ENCODE measurements at regions not wholly inside any gene's neighbourhood (a gene's known extent, or its start where the extent isn't known, plus 50 kb on each side); places are given as distances from the start of the nearest gene placed in this dataset.

- intact Hi-C loops (cut with micrococcal nuclease) = no loop called here
- TF ChIP-seq CTCF (IDR thresholded peaks at IDR 0.05; ENCODE audit: borderline replicate concordance) = no peak
- Histone ChIP-seq H3K4me1 (no peaks in the 10 kb centered on the region), H3K27me3 (ENCODE audit: low read depth) (no peaks in the 10 kb centered on the region), H3K36me3 (no peaks in the 10 kb centered on the region), H3K27ac (replicated peaks) (no peak overlapping the region), H3K4me3 (no peak overlapping the region), H3K9me3 (replicated peaks) (no peaks in the 10 kb centered on the region)
- DNase-seq = no peak
Observed at GRCh38 chr6:23357185-23357766, 768.7 kb upstream of the NRSN1 start.

- Histone ChIP-seq H3K27ac (replicated peaks) (no peak overlapping the region), H3K4me3 (no peak overlapping the region), H3K27me3 (ENCODE audit: low read depth) (no peaks in the 10 kb centered on the region), H3K4me1 (no peaks in the 10 kb centered on the region), H3K9me3 (replicated peaks) (no peaks in the 10 kb centered on the region), H3K36me3 (no peaks in the 10 kb centered on the region)
- TF ChIP-seq CTCF (IDR thresholded peaks at IDR 0.05; ENCODE audit: borderline replicate concordance) = no peak
- intact Hi-C loops (cut with micrococcal nuclease) = no loop called here
- DNase-seq = no peak
Observed at GRCh38 chr6:23365732-23366131, 760.3 kb upstream of the NRSN1 start.

- no peaks in the 10 kb centered on the region for H3K27me3 ChIP-seq (ENCODE audit: low read depth)
- DNase-seq = no peak
- H3K4me1 ChIP-seq = no peaks in the 10 kb centered on the region
- no peak for TF ChIP-seq CTCF (IDR thresholded peaks at IDR 0.05; ENCODE audit: borderline replicate concordance)
- intact Hi-C loops (cut with micrococcal nuclease) = no loop called here
- no peak overlapping the region for H3K4me3 ChIP-seq
- H3K27ac ChIP-seq (replicated peaks) = no peak overlapping the region
- H3K36me3 ChIP-seq = no peaks in the 10 kb centered on the region
- H3K9me3 ChIP-seq (replicated peaks) = no peaks in the 10 kb centered on the region
Observed at GRCh38 chr6:23367311-23367710, 758.7 kb upstream of the NRSN1 start.

GRCh38 chr6:23368557-23368956, 757.5 kb upstream of the NRSN1 start:
- DNase-seq = no peak
- Histone ChIP-seq H3K27ac (replicated peaks) (no peak overlapping the region), H3K9me3 (replicated peaks) (no peaks in the 10 kb centered on the region), H3K36me3 (no peaks in the 10 kb centered on the region), H3K27me3 (ENCODE audit: low read depth) (no peaks in the 10 kb centered on the region), H3K4me1 (no peaks in the 10 kb centered on the region), H3K4me3 (no peak overlapping the region)
- intact Hi-C loops (cut with micrococcal nuclease) = no loop called here
- TF ChIP-seq CTCF (IDR thresholded peaks at IDR 0.05; ENCODE audit: borderline replicate concordance) = no peak

GRCh38 chr6:23370051-23370450, 756.0 kb upstream of the NRSN1 start:
- Histone ChIP-seq H3K27me3 (ENCODE audit: low read depth) (no peaks in the 10 kb centered on the region), H3K4me3 (no peak overlapping the region), H3K27ac (replicated peaks) (no peak overlapping the region), H3K36me3 (no peaks in the 10 kb centered on the region), H3K9me3 (replicated peaks) (no peaks in the 10 kb centered on the region), H3K4me1 (no peaks in the 10 kb centered on the region)
- no peak for DNase-seq
- TF ChIP-seq CTCF (IDR thresholded peaks at IDR 0.05; ENCODE audit: borderline replicate concordance) = no peak
- intact Hi-C loops (cut with micrococcal nuclease) = no loop called here

Data from left ventricle myocardium inferior (tissue), 1 donor.